ENCODE measurements at regions not wholly inside any gene's neighbourhood (a gene's known extent, or its start where the extent isn't known, plus 50 kb on each side); places are given as distances from the start of the nearest gene placed in this dataset.

GRCh38 chr14:44142006-44142405, 365.1 kb downstream of the FSCB start:
- no peak for DNase-seq

DNA sequence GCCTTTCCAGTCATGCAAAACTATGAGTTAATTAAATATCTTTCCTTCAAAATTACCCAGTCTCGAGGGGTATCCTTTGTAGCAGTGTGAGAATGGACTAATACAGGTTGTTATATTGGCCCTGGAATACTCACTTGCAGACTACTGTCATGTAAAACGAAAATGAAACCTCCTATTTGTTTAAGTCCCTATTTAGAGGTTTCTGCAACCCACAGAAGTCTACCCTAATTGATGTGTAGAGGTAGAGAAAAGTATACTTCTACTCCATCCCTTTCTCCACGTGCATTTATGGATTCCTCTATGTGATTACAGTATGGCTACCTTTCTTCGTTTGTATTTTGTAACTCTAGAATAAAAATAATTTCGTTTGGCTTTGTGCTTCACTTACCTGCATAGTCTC, 371.1 kb downstream of the FSCB start:
- no peak for DNase-seq

- DNase-seq = no peak
Observed at GRCh38 chr14:44131861-44132260, 375.2 kb downstream of the FSCB start.

DNA sequence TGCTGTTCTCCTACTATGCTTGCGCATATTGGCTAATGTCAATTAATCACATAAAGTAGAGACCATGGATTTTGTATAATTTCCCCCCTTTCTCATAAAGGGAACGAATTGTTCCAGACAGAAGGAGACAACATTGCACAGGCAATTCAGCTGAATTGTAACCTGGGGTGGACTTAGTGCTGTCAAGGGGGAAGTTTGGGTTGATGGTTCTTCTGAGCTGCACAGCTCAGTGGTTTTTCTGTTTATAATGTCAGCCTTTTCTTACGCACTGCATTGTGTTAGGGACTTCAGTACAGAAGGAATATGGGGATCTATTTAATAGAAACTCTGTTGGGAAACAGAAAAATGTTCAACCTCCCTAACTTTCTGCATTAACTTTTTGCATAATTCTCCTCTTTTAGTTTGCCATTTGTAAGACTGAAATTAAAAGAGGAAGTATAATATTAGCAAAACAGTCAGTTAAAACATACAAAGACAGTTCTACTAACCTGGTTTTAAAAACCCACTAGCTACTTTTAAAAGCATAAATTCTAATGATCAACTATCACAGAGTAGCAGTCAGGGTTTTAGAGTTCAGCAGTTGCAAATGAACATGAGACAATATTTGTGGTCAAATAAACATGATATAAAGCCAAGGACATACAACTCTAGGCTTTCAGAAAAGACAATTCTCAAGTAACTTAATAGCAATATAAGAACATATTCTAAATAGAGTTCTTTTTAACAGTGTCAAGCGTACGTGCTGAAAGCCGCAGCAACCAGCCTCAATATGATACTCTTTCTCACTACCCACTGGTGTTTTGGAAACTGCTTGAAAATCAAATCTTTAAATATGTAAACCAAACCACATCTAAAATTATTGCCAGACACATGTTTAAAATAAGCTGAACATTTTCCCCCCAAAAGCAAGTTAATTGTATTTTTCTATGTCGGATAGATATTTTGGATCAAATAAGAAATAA, 393.0 kb downstream of the FSCB start:
- no peak for DNase-seq

- no peak for DNase-seq
Observed at GRCh38 chr14:44112774-44113460, 394.2 kb downstream of the FSCB start.

DNA sequence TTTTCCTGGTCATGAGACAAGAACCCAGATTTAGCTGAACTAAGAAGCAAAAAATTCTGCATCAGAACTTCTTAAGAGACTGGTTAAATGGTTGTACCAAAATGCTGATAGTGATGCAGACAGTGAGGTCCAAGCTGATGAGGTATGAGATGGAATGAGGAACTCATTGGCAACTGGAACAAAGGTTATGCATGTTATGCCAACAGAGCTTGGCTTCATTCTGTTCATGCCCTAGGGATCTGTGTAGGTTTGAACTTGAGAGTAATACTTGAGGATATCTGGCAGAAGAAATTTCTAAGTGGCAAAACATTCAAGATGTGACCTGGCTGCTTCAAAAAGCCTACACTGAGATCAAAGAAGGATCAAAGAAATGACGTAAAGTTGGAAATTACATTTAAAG, 398.0 kb downstream of the FSCB start:
- no peak for DNase-seq

GRCh38 chr14:44108601-44109000, 398.5 kb downstream of the FSCB start:
- DNase-seq = no peak

DNA sequence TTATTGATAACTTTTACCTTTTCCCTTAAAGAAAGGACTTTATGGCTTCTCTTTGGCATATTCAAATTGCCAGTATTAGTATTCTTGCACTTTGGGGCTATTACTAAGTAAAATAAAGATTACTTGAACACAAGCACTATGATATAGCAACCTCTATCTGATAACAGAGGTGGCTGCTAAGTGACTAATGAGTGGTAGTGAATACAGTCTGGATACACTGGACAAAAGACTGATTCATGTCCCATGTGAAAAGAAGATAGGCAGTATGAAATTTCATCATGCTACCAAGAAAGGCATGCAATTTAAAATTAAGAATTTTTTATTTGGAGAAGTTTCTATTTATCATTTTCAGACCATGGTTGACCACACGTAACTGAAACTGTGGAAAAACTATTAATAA, 399.9 kb downstream of the FSCB start:
- no peak for DNase-seq

- no peak for DNase-seq
Observed at GRCh38 chr14:44099743-44100488, 407.2 kb downstream of the FSCB start.

DNA sequence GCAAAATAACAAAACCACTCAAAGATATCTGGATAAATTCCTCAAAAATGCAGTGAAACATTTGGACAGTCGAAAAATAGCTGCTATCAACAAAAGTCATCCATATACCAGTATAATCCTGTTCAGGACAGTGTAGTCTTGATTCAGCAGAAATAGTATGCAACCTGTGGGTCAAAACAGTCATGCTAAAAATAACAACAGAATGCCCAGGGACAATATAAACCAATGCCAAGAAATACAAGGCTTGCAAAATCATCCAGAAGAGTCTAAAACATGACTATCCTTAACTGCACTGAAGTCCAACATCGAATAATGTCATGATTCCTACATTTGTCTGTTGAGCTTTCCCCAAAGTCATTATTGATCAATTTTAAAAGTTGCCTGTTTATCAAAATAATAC, 425.9 kb downstream of the FSCB start:
- no peak for DNase-seq

GRCh38 chr14:44070046-44070445, 437.0 kb downstream of the FSCB start:
- no peak for DNase-seq

DNA sequence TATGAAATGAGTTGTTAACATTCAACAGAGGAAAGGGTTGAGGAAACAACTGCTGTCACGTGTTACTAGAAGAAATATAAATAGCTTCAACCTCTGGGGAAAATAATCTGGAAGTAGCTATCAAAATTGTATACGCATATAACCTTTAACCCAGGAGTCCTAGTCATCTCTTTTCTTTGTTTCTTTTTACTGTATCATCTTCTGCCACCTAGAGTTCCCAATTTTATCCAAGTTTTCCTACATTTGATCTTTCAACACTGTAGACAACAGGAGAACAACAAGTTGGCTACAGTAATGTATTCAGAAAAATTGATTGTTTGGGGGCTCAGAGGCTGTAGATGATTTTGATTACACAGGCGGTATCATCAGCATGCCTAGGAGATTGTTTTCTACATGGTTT, 453.7 kb downstream of the FSCB start:
- no peak for DNase-seq

GRCh38 chr14:44041700-44042099, 465.4 kb downstream of the FSCB start:
- DNase-seq = no peak

GRCh38 chr14:44040561-44040960, 466.5 kb downstream of the FSCB start:
- no peak for DNase-seq

- DNase-seq = no peak
Observed at GRCh38 chr14:44036248-44036647, 470.8 kb downstream of the FSCB start.

- DNase-seq = no peak
Observed at GRCh38 chr14:44035707-44036106, 471.4 kb downstream of the FSCB start.

DNA sequence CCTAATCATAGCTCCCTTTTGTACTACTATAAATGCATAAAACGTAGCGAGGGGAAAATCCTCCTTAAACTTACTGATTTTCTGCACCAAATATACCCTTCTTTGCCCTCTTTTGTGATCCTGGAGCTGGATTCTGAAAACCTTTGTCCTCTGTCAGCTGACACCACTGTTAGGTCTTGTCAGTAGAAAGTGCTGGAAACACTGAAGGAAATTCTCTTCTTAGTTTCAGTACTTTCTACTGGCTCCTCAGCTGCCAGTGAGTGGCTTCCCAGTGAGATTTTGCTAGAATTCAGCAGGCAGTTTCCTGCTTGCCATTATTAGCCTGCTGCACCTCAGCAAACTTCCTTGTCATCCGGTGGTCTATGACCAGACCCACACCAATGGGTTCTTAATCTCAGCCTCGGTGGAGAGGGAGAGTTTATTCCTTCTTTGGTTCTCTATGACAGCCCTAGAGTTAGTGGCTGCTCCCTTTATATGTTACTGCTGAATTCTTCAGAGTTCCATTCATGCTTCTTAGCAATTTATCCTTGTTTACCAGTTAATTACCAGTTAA, 476.2 kb downstream of the FSCB start:
- no peak for DNase-seq

GRCh38 chr14:44029933-44030332, 477.1 kb downstream of the FSCB start:
- DNase-seq = no peak

DNA sequence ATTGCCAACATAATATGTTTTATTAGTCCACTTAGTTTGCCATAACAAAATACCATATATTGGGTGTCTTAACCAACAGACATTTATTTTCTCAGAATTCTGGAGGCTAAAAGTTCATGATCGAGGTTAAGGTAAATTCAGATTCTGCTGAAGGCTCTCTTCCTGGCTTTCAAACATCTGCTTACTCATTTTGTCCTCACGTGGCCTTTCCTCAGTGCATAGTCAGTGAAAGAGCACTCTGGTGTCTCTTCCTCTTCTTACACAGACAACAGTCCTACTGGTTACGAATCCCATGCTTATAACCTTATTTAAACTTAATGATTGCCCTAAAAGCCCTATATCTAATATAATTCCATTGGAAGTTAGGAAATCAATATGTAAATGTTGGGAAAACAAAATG, 479.7 kb downstream of the FSCB start:
- DNase-seq = no peak

- DNase-seq = no peak
Observed at GRCh38 chr14:44010595-44010994, 496.5 kb downstream of the FSCB start.

DNA sequence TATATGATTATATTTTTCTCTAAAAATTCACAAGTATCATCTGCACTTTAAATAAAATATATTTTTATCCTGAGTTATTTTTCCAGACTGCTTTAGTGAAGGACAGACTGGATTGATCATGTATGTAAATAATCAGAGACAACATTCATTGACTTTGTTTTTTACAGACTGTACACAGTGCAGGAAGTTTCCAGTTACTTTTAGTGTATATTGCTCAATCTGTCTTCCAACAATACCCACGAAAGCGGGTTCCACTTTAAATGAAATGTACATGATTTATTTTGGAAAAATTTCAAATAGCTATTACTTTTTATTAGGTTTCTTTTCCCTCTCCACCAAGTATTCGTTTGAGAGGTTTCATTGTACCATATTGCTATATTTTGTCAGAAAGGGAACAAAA, 497.0 kb downstream of the FSCB start:
- no peak for DNase-seq

DNA sequence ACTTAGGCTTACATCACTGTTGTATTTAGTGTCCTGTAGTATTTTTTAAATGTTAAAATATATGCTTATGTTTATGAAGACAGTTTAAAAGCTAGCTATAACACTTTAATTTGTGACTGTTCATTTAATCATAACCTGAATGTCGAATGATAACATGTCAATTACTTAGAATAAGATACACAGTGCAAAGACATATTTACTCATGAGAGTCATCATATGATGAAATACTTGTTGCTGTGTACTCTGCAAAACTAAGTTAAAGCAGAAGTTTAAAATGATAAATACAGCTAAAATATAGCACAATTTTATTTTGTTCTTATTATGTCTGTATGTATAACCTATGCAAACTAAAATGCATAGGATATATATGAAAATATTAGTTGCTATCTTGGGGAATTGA, 497.4 kb downstream of the FSCB start:
- DNase-seq = no peak

- DNase-seq = no peak
Observed at GRCh38 chr14:43988989-43989388, 518.1 kb downstream of the FSCB start.

Data from suppressor macrophage treated with lipopolysaccharide for 1 hour (primary cell).